ENCODE measurements at regions not wholly inside any gene's neighbourhood (a gene's known extent, or its start where the extent isn't known, plus 50 kb on each side); places are given as distances from the start of the nearest gene placed in this dataset.

- TF ChIP-seq POLR2A (IDR thresholded peaks at IDR 0.05) (no peak), CTCF (IDR thresholded peaks at IDR 0.05) (no peak)
Measured at GRCh38 chr12:124375789-124376175, 80.9 kb downstream of the RFLNA start.
